Large intestine (tissue), 3 donors: ENCODE measurements at regions not wholly inside any gene's neighbourhood (a gene's known extent, or its start where the extent isn't known, plus 50 kb on each side); places are given as distances from the start of the nearest gene placed in this dataset.
A peak's percentile ranks its signal among the peaks of the same experiment; 100 is the strongest.

Experiments used
- DNase-seq, 2 donors: peaks; one replicate each; pipeline versions ENCODE4 v3.0.0 to v3.0.0-alpha.2; 2013
- H3K27ac ChIP-seq: one replicate; pipeline ENCODE4 v1.5.1; 2013; ENCODE audit warnings: low read length
- H3K27me3 ChIP-seq: 2 replicates; pipeline ENCODE4 v1.6.1; 2013; ENCODE audit warnings: low read length; ENCODE audit not compliant: control insufficient read depth, insufficient read depth
- H3K36me3 ChIP-seq: 2 replicates; pipeline ENCODE4 v1.6.1; 2013; ENCODE audit warnings: low read length; ENCODE audit not compliant: control insufficient read depth, insufficient read depth
- H3K4me1 ChIP-seq: one replicate; pipeline ENCODE4 v1.6.1; 2013; ENCODE audit warnings: low read length; ENCODE audit not compliant: control insufficient read depth, insufficient read depth
- H3K4me3 ChIP-seq: one replicate; pipeline ENCODE4 v1.5.1; 2013; ENCODE audit warnings: low read length
- H3K9me3 ChIP-seq: one replicate; pipeline ENCODE4 v1.6.1; 2013; ENCODE audit warnings: mild to moderate bottlenecking, low read depth, low read length, moderate library complexity; ENCODE audit not compliant: control insufficient read depth
- WGBS: methylation state at CpG from one replicate; pipeline ENCODE4 v1.1.5; 2013; ENCODE audit warnings: low lambda C conversion rate; ENCODE audit not compliant: insufficient coverage; 5-methylcytosine and 5-hydroxymethylcytosine counted together

- H3K27ac ChIP-seq: no peak overlapping the region
- DNase-seq: no peak
- no peaks in the 10 kb centered on the region for H3K4me1 ChIP-seq
Observed at GRCh38 chr1:14246471-14246870, 352.0 kb upstream of the KAZN start.

GRCh38 chr1:14247666-14248065 lies 350.8 kb upstream of the KAZN start:
- no peaks in the 10 kb centered on the region for H3K9me3 ChIP-seq
- H3K4me3 ChIP-seq: no peak overlapping the region
- no peaks in the 10 kb centered on the region for H3K27me3 ChIP-seq
- no peak for DNase-seq
- H3K27ac ChIP-seq: no peak overlapping the region
- no peaks in the 10 kb centered on the region for H3K36me3 ChIP-seq
- 100% methylated on average over 1 of the region's 6 CpGs for WGBS
- H3K4me1 ChIP-seq: no peaks in the 10 kb centered on the region

More at GRCh38 chr1:14246471-14246870, 352.0 kb upstream of the KAZN start:
- no peaks in the 10 kb centered on the region for H3K27me3 ChIP-seq
- H3K36me3 ChIP-seq: no peaks in the 10 kb centered on the region
- no peak overlapping the region for H3K4me3 ChIP-seq
- no peaks in the 10 kb centered on the region for H3K9me3 ChIP-seq
- 100% methylated on average over 2 of the region's 5 CpGs for WGBS

GRCh38 chr1:14251871-14252270 lies 346.6 kb upstream of the KAZN start:
- no peak overlapping the region for H3K4me3 ChIP-seq
- WGBS: no CpG with 5 or more reads among the region's 2 CpGs
- H3K27ac ChIP-seq: no peak overlapping the region
- no peaks in the 10 kb centered on the region for H3K4me1 ChIP-seq
- H3K27me3 ChIP-seq: no peaks in the 10 kb centered on the region
- no peaks in the 10 kb centered on the region for H3K36me3 ChIP-seq
- H3K9me3 ChIP-seq: no peaks in the 10 kb centered on the region
- DNase-seq: no peak

- 56% methylated on average over 3 of the region's 7 CpGs for WGBS
- H3K4me3 ChIP-seq: no peak overlapping the region
- H3K4me1 ChIP-seq: no peaks in the 10 kb centered on the region
- no peaks in the 10 kb centered on the region for H3K9me3 ChIP-seq
- H3K27ac ChIP-seq: no peak overlapping the region
- DNase-seq: no peak
- no peaks in the 10 kb centered on the region for H3K36me3 ChIP-seq
- H3K27me3 ChIP-seq: no peaks in the 10 kb centered on the region
Observed at GRCh38 chr1:14253676-14254075, 344.8 kb upstream of the KAZN start.

GRCh38 chr1:14254251-14254650 lies 344.2 kb upstream of the KAZN start:
- Histone ChIP-seq H3K4me1 (no peaks in the 10 kb centered on the region), H3K9me3 (no peaks in the 10 kb centered on the region), H3K27ac (no peak overlapping the region), H3K4me3 (no peak overlapping the region), H3K36me3 (no peaks in the 10 kb centered on the region), H3K27me3 (no peaks in the 10 kb centered on the region)
- WGBS: 63% methylated on average over 2 of the region's 6 CpGs
- no peak for DNase-seq

GRCh38 chr1:14255233-14255632 lies 343.3 kb upstream of the KAZN start:
- Histone ChIP-seq H3K4me1 (no peaks in the 10 kb centered on the region), H3K27ac (no peak overlapping the region), H3K9me3 (no peaks in the 10 kb centered on the region), H3K36me3 (no peaks in the 10 kb centered on the region), H3K4me3 (no peak overlapping the region), H3K27me3 (no peaks in the 10 kb centered on the region)
- DNase-seq: no peak
- 100% methylated on average over 1 of the region's 3 CpGs for WGBS

- H3K9me3 ChIP-seq: no peaks in the 10 kb centered on the region
- no peaks in the 10 kb centered on the region for H3K4me1 ChIP-seq
- no peak overlapping the region for H3K4me3 ChIP-seq
- H3K27ac ChIP-seq: no peak overlapping the region
- H3K36me3 ChIP-seq: no peaks in the 10 kb centered on the region
- 86% methylated on average over 1 of the region's 2 CpGs for WGBS
- DNase-seq: no peak
- H3K27me3 ChIP-seq: no peaks in the 10 kb centered on the region
Observed at GRCh38 chr1:14255711-14256110, 342.8 kb upstream of the KAZN start.

GRCh38 chr1:14259191-14259757 lies 339.2 kb upstream of the KAZN start:
- Histone ChIP-seq H3K4me3 (no peak overlapping the region), H3K4me1 (no peaks in the 10 kb centered on the region), H3K27me3 (no peaks in the 10 kb centered on the region), H3K9me3 (no peaks in the 10 kb centered on the region), H3K36me3 (no peaks in the 10 kb centered on the region), H3K27ac (no peak overlapping the region)
- no CpG with 5 or more reads among the region's 13 CpGs for WGBS
- peak; percentile 50 to 54 for DNase-seq

- no peak for DNase-seq
- Histone ChIP-seq H3K9me3 (no peaks in the 10 kb centered on the region), H3K27me3 (no peaks in the 10 kb centered on the region), H3K36me3 (no peaks in the 10 kb centered on the region), H3K4me3 (no peak overlapping the region), H3K4me1 (no peaks in the 10 kb centered on the region), H3K27ac (no peak overlapping the region)
- WGBS: 100% methylated on average over 3 of the region's 8 CpGs
Observed at GRCh38 chr1:14260480-14260879, 338.0 kb upstream of the KAZN start.

- Histone ChIP-seq H3K9me3 (no peaks in the 10 kb centered on the region), H3K4me1 (no peaks in the 10 kb centered on the region), H3K27me3 (no peaks in the 10 kb centered on the region), H3K4me3 (no peak overlapping the region), H3K36me3 (no peaks in the 10 kb centered on the region), H3K27ac (no peak overlapping the region)
- DNase-seq: no peak
- 67% methylated on average over 5 of the region's 11 CpGs for WGBS
Observed at GRCh38 chr1:14261395-14261794, 337.1 kb upstream of the KAZN start.

- Histone ChIP-seq H3K27ac (no peak overlapping the region), H3K36me3 (no peaks in the 10 kb centered on the region), H3K4me1 (no peaks in the 10 kb centered on the region), H3K27me3 (no peaks in the 10 kb centered on the region), H3K4me3 (no peak overlapping the region), H3K9me3 (no peaks in the 10 kb centered on the region)
- 60% methylated on average over 1 of the region's 8 CpGs for WGBS
- DNase-seq: no peak
Observed at GRCh38 chr1:14262637-14263036, 335.8 kb upstream of the KAZN start.
